GM20431 (cell line): ENCODE measurements at regions not wholly inside any gene's neighbourhood (a gene's known extent, or its start where the extent isn't known, plus 50 kb on each side); places are given as distances from the start of the nearest gene placed in this dataset.

Source experiments
- in situ Hi-C: fragments of 300-500 bp; cut with MseI, MboI; formaldehyde crosslinking; loops from one replicate; pipeline ENCODE4 v1.15.0; 2020; ENCODE audit warnings: low sequenced_read_pairs; ENCODE audit not compliant: unreplicated experiment

GRCh38 chr3:94179059-94179458 lies 116.2 kb downstream of the NSUN3 start:
- in situ Hi-C loops: no loop called here

GRCh38 chr3:94183551-94183950 lies 120.7 kb downstream of the NSUN3 start:
- in situ Hi-C loops: no loop called here

DNA sequence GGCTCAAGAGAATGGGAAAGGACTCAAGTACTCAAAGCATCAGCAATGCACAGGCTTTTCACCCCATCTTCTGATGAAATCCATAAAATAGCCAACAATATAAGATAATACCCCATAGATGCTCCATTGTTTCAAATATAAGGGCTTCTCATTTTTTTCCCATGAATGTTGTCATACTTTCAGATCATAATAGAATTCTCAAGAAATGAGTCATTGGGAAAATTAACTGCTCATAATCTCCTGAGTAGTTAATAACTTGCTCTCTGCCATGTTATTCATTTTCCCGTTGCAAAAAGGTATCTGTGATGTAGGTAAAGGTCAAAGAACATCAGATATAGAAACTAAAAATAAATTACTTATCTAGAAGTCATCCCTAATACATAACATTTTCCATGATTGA lies 121.9 kb downstream of the NSUN3 start:
- in situ Hi-C loops: no loop called here

DNA sequence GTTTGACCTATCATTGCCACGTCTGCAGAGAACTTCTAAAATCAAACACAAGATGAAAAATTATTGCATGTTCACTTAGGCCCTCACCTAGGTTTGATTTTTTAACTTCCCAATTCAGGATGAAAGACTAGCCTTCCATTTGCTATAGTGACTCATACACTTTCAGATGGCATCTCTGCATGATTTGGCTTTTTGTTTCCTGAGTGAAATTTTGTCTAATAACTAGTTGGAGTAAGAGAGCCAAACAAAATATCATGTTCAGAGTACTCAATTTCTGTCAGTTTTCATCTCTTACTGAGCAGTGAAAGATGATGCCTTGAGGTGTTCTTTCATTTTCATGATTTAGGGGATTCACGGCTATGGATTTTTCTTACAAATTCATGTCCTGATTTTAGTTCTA lies 122.9 kb downstream of the NSUN3 start:
- in situ Hi-C loops: no loop called here

DNA sequence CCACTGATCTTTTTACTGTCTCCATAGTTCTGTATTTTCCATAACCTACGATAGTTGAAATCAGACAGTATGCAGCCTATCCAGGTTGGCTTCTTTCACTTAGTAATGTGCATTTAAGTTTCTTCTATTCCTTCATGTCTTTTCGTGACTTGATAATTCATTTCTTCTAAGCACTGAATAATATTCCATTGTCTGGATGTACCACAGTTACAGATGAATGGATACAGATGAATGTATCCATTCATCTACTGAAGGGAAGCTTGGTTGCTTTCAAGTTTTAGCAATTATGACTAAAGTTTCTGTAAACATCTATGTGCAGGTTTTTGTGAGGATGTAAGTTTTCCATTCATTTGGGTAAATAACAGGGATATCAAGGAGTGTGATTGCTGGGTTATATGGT lies 124.8 kb downstream of the NSUN3 start:
- in situ Hi-C loops: no loop called here

DNA sequence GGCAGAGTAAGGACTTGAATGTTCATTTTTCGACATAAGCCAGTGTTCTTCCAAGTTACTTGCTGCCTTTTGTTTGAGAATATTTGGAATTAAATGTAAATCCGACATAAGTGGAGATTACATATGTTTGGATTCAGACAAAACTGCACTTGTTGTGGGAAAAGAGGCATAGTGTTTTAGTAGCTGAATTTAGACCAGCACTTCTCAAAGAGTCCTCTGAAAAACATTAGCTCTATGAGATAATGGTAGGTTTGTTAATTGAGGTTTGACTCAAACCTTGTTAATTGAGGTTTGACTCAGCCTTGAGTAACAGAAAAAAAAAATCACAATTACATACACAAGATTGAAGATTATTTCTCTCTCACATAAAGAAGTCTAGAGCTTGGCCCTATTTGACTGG lies 132.5 kb downstream of the NSUN3 start:
- in situ Hi-C loops: no loop called here

GRCh38 chr3:94206291-94206690 lies 143.4 kb downstream of the NSUN3 start:
- in situ Hi-C loops: no loop called here

GRCh38 chr3:94210256-94210655 lies 147.4 kb downstream of the NSUN3 start:
- in situ Hi-C loops: no loop called here

- in situ Hi-C loops: no loop called here
Observed at GRCh38 chr3:94217406-94217805, 154.5 kb downstream of the NSUN3 start.

DNA sequence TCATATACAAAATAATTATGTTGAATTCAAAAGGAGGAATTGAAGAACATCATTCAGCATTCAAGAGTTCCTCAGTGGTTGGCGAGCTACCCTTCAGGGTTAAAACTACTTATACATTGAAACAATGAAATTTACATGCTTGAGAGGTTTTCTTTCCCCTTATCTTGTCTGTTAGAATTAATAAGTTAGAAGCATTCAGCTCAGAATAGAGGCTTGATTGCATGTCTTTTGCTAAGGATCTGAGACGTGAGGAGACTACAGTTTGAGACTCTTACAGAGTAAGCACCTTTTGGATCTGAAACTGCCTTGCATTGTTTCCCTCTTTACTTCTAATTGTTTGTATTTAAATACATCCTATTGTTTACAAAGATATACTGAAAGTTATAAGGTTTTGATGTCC lies 157.6 kb downstream of the NSUN3 start:
- in situ Hi-C loops: no loop called here

- in situ Hi-C loops: no loop called here
Observed at GRCh38 chr3:94221829-94222228, 159.0 kb downstream of the NSUN3 start.

GRCh38 chr3:94225148-94225865 lies 162.4 kb downstream of the NSUN3 start:
- in situ Hi-C loops: no loop called here

DNA sequence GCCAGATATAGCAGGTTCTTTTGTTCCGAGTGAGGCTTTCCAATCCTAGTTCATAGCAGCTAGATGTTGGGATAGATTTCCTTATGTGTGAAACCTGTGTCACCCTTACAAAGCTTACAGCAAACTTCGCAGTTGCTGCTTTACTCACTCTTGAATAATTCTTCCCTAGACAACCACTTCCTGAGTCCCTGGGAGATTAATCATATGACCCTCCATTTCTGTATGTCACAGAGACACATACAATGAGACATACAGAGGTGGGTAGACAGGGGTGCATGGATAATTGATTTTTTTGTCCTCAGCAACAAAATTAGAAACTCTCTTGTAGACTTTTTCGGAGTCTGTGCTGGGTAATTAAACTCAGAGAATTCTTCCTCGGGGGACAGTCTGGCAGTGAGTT lies 163.2 kb downstream of the NSUN3 start:
- in situ Hi-C loops: no loop called here

- in situ Hi-C loops: no loop called here
Observed at GRCh38 chr3:94232921-94233320, 170.1 kb downstream of the NSUN3 start.

DNA sequence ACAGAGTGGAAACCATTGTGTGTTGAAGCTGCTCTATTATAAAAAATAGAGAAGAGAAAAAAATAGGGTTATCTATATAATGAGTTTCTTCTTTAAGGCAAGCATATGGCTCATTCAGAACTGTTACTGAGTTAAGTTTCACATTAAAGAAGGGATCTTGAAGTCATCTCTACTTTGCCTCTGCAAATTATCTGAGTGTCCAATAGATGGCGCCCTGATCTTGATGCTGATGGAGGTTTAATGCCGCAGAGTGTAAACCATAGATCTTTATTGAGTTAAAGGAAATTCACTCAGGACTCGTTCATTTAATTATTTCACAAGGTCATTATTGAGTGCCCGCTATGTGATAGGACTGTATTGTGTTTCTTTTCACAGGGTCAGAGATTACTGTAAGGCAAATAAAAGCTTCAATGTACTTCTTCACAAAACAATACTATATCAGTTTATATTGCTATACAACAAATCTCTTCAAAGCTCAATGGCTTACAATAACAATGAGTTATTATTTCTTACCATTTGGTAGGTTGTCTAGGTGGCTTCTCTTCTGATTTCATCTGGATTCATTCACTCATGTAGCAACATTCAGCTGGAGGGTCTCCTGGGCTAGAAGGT lies 171.4 kb downstream of the NSUN3 start:
- in situ Hi-C loops: no loop called here

DNA sequence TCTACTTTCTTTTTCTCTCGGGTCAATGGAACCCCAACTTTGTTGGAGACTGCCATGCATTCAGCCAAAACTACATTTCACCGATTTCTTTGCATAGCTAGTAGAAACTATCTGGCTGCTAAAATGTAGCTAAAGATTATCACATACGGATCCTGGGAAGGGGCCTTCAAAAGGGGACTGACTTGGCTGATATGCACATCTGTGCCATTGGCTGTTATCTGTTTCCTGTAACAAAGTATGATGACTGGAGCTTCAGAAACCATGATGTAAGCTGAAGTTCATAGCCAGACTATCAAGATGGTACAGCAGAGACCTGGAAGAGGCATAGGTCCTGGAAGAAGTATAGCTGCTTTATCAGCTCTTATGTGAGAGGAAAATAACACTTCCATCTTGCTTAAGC lies 179.1 kb downstream of the NSUN3 start:
- in situ Hi-C loops: no loop called here

DNA sequence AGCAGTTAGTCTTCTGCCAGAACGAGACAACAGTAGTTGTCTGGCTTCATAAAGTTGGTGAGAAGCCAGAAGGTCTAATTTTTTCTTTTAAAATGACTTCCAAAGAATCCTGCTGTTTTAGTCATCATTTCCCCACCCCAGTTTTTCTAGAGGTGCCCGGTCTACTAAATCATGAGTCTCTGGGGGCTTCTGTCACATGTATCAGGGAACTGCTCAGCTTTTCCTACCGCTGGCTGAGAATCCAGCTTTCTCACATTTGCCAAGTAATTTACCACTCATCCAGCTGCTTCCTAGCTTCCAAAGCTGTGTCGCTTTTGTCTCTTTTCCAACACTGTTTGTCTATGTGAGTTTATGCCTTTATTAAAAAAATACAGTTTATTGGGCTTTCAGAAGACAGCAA lies 183.3 kb downstream of the NSUN3 start:
- in situ Hi-C loops: no loop called here

DNA sequence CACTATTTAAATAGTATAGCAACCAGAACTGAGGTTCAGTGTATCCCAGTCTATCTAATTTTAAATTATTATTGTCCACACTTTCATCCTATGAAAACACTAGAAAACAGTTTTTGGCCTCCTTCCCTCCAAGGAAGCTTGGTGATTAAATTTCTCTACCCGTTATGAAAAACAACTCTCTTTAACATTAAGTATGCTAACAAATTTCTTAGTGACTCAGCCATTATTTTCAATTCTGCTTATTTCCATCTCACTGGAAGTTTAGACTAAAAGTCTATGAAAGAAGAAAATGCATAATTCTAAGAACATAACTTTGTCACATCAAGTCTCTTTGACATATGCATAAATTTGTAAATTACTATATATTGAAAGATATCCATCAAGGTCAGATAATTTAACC lies 185.2 kb downstream of the NSUN3 start:
- in situ Hi-C loops: no loop called here

- in situ Hi-C loops: loop anchor here (25.0 kb wide), 1 partner anchor 87 kb away; no protein-coding TSS in a partner anchor
Observed at GRCh38 chr3:94249491-94250079, 186.7 kb downstream of the NSUN3 start.

DNA sequence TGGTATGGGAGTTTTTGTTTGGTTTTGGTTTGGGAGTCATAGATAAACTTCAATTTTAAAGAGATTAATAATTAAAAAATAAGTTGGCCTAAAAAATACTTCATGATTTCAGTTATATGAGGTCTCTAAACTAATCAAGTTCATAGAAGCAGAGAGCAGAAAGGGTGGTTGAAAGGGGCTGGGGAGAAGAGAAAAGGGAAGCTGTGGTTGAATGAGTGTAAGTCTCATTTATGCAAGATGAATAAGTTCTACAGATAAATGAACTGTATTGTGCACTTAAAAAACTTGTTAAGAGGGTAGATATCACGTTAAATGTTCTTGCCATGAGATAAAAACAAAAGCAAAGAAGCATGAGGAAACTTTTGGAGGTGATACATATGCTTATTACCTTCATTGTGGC lies 188.7 kb downstream of the NSUN3 start:
- in situ Hi-C loops: loop anchor here (25.0 kb wide), 1 partner anchor 89 kb away; no protein-coding TSS in a partner anchor

- in situ Hi-C loops: loop anchor here (25.0 kb wide), 1 partner anchor 90 kb away; no protein-coding TSS in a partner anchor
Observed at GRCh38 chr3:94252316-94252715, 189.5 kb downstream of the NSUN3 start.
